Tibial nerve (tissue), 4 donors: ENCODE measurements at regions not wholly inside any gene's neighbourhood (a gene's known extent, or its start where the extent isn't known, plus 50 kb on each side); places are given as distances from the start of the nearest gene placed in this dataset.

Experiments used
- CTCF ChIP-seq, 5 experiments: fragments of 200-600 bp in 3 of 5; fragments of 450-650 bp in 2 of 5; sonication (generic) in 3 of 5; IDR thresholded peaks; one replicate each; pipeline ENCODE4 v1.5.1; 2016 to 2019; ENCODE audit warnings: antibody characterized with exemption in 5 of 5, mild to moderate bottlenecking in 3 of 5, moderate library complexity in 2 of 5
- EP300 ChIP-seq, 2 donors: sonication (generic); formaldehyde crosslinking; IDR thresholded peaks; one replicate each; pipeline ENCODE4 v1.6.1; 2017; ENCODE audit warnings: antibody characterized with exemption in 2 of 2, mild to moderate bottlenecking in 1 of 2
- POLR2A ChIP-seq, 2 donors: fragments of 450-650 bp; IDR thresholded peaks; one replicate each; pipeline ENCODE4 v1.6.1; 2017; ENCODE audit warnings: antibody characterized with exemption in 2 of 2, mild to moderate bottlenecking in 2 of 2, moderate library complexity in 2 of 2

- TF ChIP-seq POLR2A (IDR thresholded peaks at IDR 0.05) (no peak), CTCF (IDR thresholded peaks at IDR 0.05) (no peak), EP300 (IDR thresholded peaks at IDR 0.05) (no peak)
Observed at GRCh38 chr3:178042376-178042775, 493.9 kb upstream of the KCNMB2 start.
